CD14-positive monocyte (primary cell): ENCODE measurements at regions not wholly inside any gene's neighbourhood (a gene's known extent, or its start where the extent isn't known, plus 50 kb on each side); places are given as distances from the start of the nearest gene placed in this dataset.

Source experiments
- DNase-seq, 3 donors: peaks; one replicate each; pipeline ENCODE4 v3.0.0-alpha.2; 2011 to 2022
- H2AFZ ChIP-seq: 2 replicates; pipeline ENCODE4 v1.6.0; 2012; ENCODE audit warnings: mild to moderate bottlenecking, low read depth, low read length, inconsistent platforms; ENCODE audit not compliant: insufficient read depth, poor library complexity, severe bottlenecking
- H3K27ac ChIP-seq, 2 donors: 1 replicate in 1 of 2; 2 replicates in 1 of 2; pipeline ENCODE4 v1.5.1; 2012 to 2013; ENCODE audit warnings: low read length in 2 of 2, control low read depth in 1 of 2, inconsistent platforms in 1 of 2, low read depth in 1 of 2, mild to moderate bottlenecking in 1 of 2
- H3K27me3 ChIP-seq, 2 donors: one replicate each; pipeline versions ENCODE4 v1.6.0 to v1.6.1; 2011 to 2013; ENCODE audit warnings: low read length in 2 of 2; ENCODE audit not compliant: control insufficient read depth in 2 of 2, insufficient read depth in 2 of 2
- H3K36me3 ChIP-seq, 2 donors: replicated peaks in 1 of 2; 1 replicate in 1 of 2; 2 replicates in 1 of 2; pipeline versions ENCODE4 v1.5.1 to v1.6.1; 2012 to 2013; ENCODE audit warnings: low read length in 2 of 2, control low read depth in 1 of 2, inconsistent platforms in 1 of 2, mild to moderate bottlenecking in 1 of 2; ENCODE audit not compliant: insufficient read depth in 2 of 2, control insufficient read depth in 1 of 2
- H3K4me1 ChIP-seq, 2 donors: 1 replicate in 1 of 2; 2 replicates in 1 of 2; pipeline versions ENCODE4 v1.5.1 to v1.6.1; 2012 to 2013; ENCODE audit warnings: low read length in 2 of 2, control low read depth in 1 of 2, inconsistent platforms in 1 of 2, mild to moderate bottlenecking in 1 of 2, moderate library complexity in 1 of 2; ENCODE audit not compliant: insufficient read depth in 2 of 2, control insufficient read depth in 1 of 2
- H3K4me2 ChIP-seq: replicated peaks from 2 replicates; pipeline ENCODE3; 2012; ENCODE audit warnings: low read length, moderate library complexity, mild to moderate bottlenecking; ENCODE audit not compliant: poor library complexity, severe bottlenecking; ENCODE audit errors: extremely low read depth
- H3K4me3 ChIP-seq, 3 experiments: fragments of 200-600 bp in 1 of 3; sonication (generic) in 1 of 3; replicated peaks in 1 of 3; 1 replicate in 2 of 3; 2 replicates in 1 of 3; pipeline ENCODE4 v1.5.1; 2011 to 2013; ENCODE audit warnings: low read length in 3 of 3, mild to moderate bottlenecking in 3 of 3, control low read depth in 2 of 3, low read depth in 2 of 3, inconsistent platforms in 1 of 3, moderate library complexity in 1 of 3
- H3K79me2 ChIP-seq: 2 replicates; pipeline ENCODE4 v1.6.0; 2012; ENCODE audit warnings: mild to moderate bottlenecking, control low read depth, inconsistent platforms, low read length, moderate library complexity; ENCODE audit not compliant: insufficient read depth
- H3K9ac ChIP-seq: 2 replicates; pipeline ENCODE4 v1.6.0; 2017; ENCODE audit warnings: low read length, mild to moderate bottlenecking; ENCODE audit not compliant: insufficient read depth, poor library complexity, severe bottlenecking
- H3K9me3 ChIP-seq, 2 donors: replicated peaks in 1 of 2; 1 replicate in 1 of 2; 2 replicates in 1 of 2; pipeline versions ENCODE4 v1.5.1 to v1.6.1; 2012 to 2013; ENCODE audit warnings: low read length in 2 of 2, control low read depth in 1 of 2; ENCODE audit not compliant: control insufficient read depth in 1 of 2, insufficient read depth in 1 of 2
- H4K20me1 ChIP-seq: 2 replicates; pipeline ENCODE4 v1.6.0; 2012; ENCODE audit warnings: mild to moderate bottlenecking, low read length, control low read depth, moderate library complexity; ENCODE audit not compliant: insufficient read depth
- H3K27ac Mint-ChIP-seq, 7 donors: one replicate each; pipeline ENCODE4 v1.8.0; 2020; ENCODE audit warnings: mild to moderate bottlenecking in 7 of 7, mixed read lengths in 7 of 7, moderate library complexity in 6 of 7, inconsistent platforms in 2 of 7
- H3K27me3 Mint-ChIP-seq, 3 donors: one replicate each; pipeline ENCODE4 v1.8.0; 2021 to 2022; ENCODE audit warnings: low read depth in 3 of 3, mild to moderate bottlenecking in 3 of 3, mixed read lengths in 3 of 3, moderate library complexity in 3 of 3, inconsistent platforms in 1 of 3
- H3K36me3 Mint-ChIP-seq, 2 donors: one replicate each; pipeline ENCODE4 v1.8.0; 2020; ENCODE audit warnings: mixed read lengths in 2 of 2, inconsistent platforms in 1 of 2, mild to moderate bottlenecking in 1 of 2
- H3K4me1 Mint-ChIP-seq: one replicate; pipeline ENCODE4 v1.8.0; 2020; ENCODE audit warnings: mild to moderate bottlenecking, mixed read lengths
- H3K4me3 Mint-ChIP-seq, 2 donors: one replicate each; pipeline ENCODE4 v1.8.0; 2020; ENCODE audit warnings: mild to moderate bottlenecking in 2 of 2, mixed read lengths in 2 of 2, moderate library complexity in 1 of 2
- H3K9me3 Mint-ChIP-seq, 7 donors: one replicate each; pipeline ENCODE4 v1.8.0; 2020 to 2022; ENCODE audit warnings: mixed read lengths in 7 of 7, mild to moderate bottlenecking in 6 of 7, moderate library complexity in 6 of 7, inconsistent platforms in 2 of 7
- CTCF ChIP-seq: fragments of 200-600 bp; IDR thresholded peaks from one replicate; pipeline ENCODE4 v1.8.0; 2022; ENCODE audit warnings: antibody characterized with exemption, mild to moderate bottlenecking
- WGBS: methylation state at CpG from one replicate; pipeline ENCODE4 v1.1.5; 2013; ENCODE audit warnings: missing lambda C conversion rate; ENCODE audit not compliant: insufficient coverage; 5-methylcytosine and 5-hydroxymethylcytosine counted together
- intact Hi-C, 2 donors: fragments of 100-400 bp; cut with micrococcal nuclease; formaldehyde crosslinking; loops; one replicate each; pipeline versions ENCODE4 v1.15.0 to v1.15.1; 2023

GRCh38 chr5:117973785-117974184, 1014.6 kb downstream of the DTWD2 start:
- H3K27ac Mint-ChIP-seq: no peak overlapping the region
- peaks cover 0 to 1% (median 0%) of the 10 kb centered on the region in 3 donors for H3K27me3 Mint-ChIP-seq
- Histone ChIP-seq H3K4me1 (no peaks in the 10 kb centered on the region), H2AFZ (no peak overlapping the region), H3K27ac (no peak overlapping the region), H3K9ac (no peak overlapping the region), H3K4me3 (no peak overlapping the region), H3K9me3 (peaks cover 0 to 7% of the 10 kb centered on the region in 2 donors), H3K4me2 (no peak overlapping the region), H3K27me3 (no peaks in the 10 kb centered on the region), H3K36me3 (no peaks in the 10 kb centered on the region), H3K79me2 (no peaks in the 10 kb centered on the region), H4K20me1 (no peaks in the 10 kb centered on the region)
- WGBS: no CpG with 5 or more reads among the region's 1 CpG
- no peak overlapping the region for H3K4me3 Mint-ChIP-seq
- no peak for DNase-seq
- H3K9me3 Mint-ChIP-seq: peaks cover 0 to 7% (median 5%) of the 10 kb centered on the region in 7 donors
- no peaks in the 10 kb centered on the region for H3K4me1 Mint-ChIP-seq
- H3K36me3 Mint-ChIP-seq: no peaks in the 10 kb centered on the region
- intact Hi-C loops: no loop called here
- TF ChIP-seq CTCF: no peak

- Histone ChIP-seq H3K4me2 (no peak overlapping the region), H3K27me3 (no peaks in the 10 kb centered on the region), H3K27ac (no peak overlapping the region), H2AFZ (no peak overlapping the region), H3K79me2 (no peaks in the 10 kb centered on the region), H3K4me1 (no peaks in the 10 kb centered on the region), H3K4me3 (no peak overlapping the region), H3K9ac (no peak overlapping the region), H3K9me3 (peaks cover 0 to 6% of the 10 kb centered on the region in 2 donors), H4K20me1 (no peaks in the 10 kb centered on the region), H3K36me3 (no peaks in the 10 kb centered on the region)
- H3K27me3 Mint-ChIP-seq: no peaks in the 10 kb centered on the region
- H3K9me3 Mint-ChIP-seq: peaks cover 2 to 11% (median 6%) of the 10 kb centered on the region in 7 donors
- H3K36me3 Mint-ChIP-seq: no peaks in the 10 kb centered on the region
- TF ChIP-seq CTCF: no peak
- no peak overlapping the region for H3K4me3 Mint-ChIP-seq
- intact Hi-C loops: no loop called here
- no peaks in the 10 kb centered on the region for H3K4me1 Mint-ChIP-seq
- DNase-seq: no peak
- H3K27ac Mint-ChIP-seq: peak overlapping the region in 1 of 7 donors; percentile 36
- 96% methylated on average over 3 of the region's 3 CpGs for WGBS
These were observed 1032.5 kb downstream of the DTWD2 start for GRCh38 chr5:117955831-117956230.
